Tibial artery (tissue), 4 donors: ENCODE measurements at regions not wholly inside any gene's neighbourhood (a gene's known extent, or its start where the extent isn't known, plus 50 kb on each side); places are given as distances from the start of the nearest gene placed in this dataset.

ENCODE experiments used
- DNase-seq, 2 donors: peaks; one replicate each; pipeline ENCODE4 v3.0.0-alpha.2; 2019
- H3K27ac ChIP-seq, 2 donors: fragments of 200-600 bp; sonication (generic) in 1 of 2; 1 replicate in 1 of 2; 2 replicates in 1 of 2; pipeline ENCODE4 v1.5.1; 2018 to 2019; ENCODE audit warnings: mild to moderate bottlenecking in 1 of 2
- H3K27me3 ChIP-seq, 2 donors: fragments of 200-600 bp; sonication (generic) in 1 of 2; one replicate each; pipeline versions ENCODE4 v1.5.1 to v1.6.0; 2016 to 2019
- H3K36me3 ChIP-seq, 3 donors: fragments of 200-600 bp; sonication (generic) in 2 of 3; one replicate each; pipeline ENCODE4 v1.5.1; 2016 to 2019; ENCODE audit warnings: mild to moderate bottlenecking in 2 of 3
- H3K4me1 ChIP-seq, 4 donors: fragments of 200-600 bp; sonication (generic) in 2 of 4; 1 replicate in 3 of 4; 2 replicates in 1 of 4; pipeline ENCODE4 v1.5.1; 2016 to 2019
- H3K4me3 ChIP-seq, 2 donors: fragments of 200-600 bp; sonication (generic) in 1 of 2; 1 replicate in 1 of 2; 2 replicates in 1 of 2; pipeline ENCODE4 v1.5.1; 2018 to 2019; ENCODE audit warnings: mild to moderate bottlenecking in 2 of 2
- H3K9me3 ChIP-seq, 3 donors: fragments of 200-600 bp; sonication (generic) in 1 of 3; one replicate each; pipeline ENCODE4 v1.5.1; 2016 to 2019
- CTCF ChIP-seq, 2 experiments: fragments of 200-600 bp in 1 of 2; fragments of 450-650 bp in 1 of 2; IDR thresholded peaks; one replicate each; pipeline ENCODE4 v1.5.1; 2017 to 2019; ENCODE audit warnings: antibody characterized with exemption in 2 of 2, mild to moderate bottlenecking in 1 of 2, moderate library complexity in 1 of 2
- intact Hi-C: fragments of 100-400 bp; cut with DNase I; formaldehyde crosslinking; loops from one replicate; pipeline ENCODE4 v1.15.0; 2023; ENCODE audit warnings: low total_unique reads

DNA sequence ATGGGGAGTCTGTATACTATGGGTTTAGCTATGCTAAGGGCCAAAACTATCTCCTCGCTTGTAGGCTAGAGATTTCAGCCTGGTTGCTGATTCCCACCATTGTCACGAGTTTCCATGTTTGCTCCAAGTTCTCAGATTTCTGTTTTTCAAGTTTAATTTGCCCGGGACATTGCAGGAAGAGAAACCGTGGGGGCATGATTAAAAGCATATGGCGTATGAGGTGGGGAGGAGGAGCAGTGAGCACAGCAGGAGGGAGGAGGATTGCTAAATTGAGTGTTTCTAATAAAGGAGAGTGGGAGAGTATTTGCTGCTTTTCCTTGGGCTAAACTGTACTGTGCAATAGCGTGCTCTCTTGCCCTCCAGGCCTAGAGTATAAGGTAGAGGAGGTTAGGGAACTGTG, 558.4 kb downstream of the METTL15 start:
- no peak for DNase-seq
- intact Hi-C loops, result no loop called here
- Histone ChIP-seq H3K36me3 (no peaks in the 10 kb centered on the region), H3K9me3 (no peaks in the 10 kb centered on the region), H3K27me3 (no peaks in the 10 kb centered on the region), H3K4me3 (no peak overlapping the region), H3K27ac (no peak overlapping the region), H3K4me1 (no peaks in the 10 kb centered on the region)
- no peak for TF ChIP-seq CTCF (IDR thresholded peaks at IDR 0.05)

- intact Hi-C loops, result no loop called here
Measured at GRCh38 chr11:28659716-28660348, 551.6 kb downstream of the METTL15 start.

DNA sequence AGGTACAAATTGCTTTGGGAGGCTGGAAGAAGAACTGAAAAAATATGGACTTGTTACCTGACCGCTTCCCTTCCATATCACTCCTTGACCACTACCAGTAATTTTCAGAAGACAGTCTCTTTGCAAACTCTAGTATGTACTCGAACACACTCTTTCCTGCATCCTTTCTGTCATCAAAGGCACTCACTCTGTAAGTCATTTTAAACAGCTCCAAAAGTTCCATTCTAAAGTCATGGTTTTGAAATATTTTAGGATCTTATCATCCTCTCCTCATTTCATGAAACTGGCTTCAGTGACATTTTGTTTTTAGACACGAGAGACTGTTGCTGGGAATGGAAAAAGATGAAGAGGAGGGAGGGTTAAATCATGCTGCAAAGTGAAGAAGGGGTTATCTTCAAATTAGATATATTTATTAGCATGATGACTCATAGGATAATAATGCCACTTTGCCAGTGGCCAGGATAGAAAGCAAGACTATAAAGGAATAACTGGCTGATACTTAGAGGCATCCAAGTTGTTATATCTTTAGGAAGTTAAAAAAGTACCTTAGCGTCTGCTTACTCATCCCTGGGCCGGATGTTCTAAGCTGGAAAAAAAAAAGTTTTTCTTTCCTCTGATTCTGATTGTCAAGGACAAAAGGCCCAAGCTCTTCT, 549.3 kb downstream of the METTL15 start:
- intact Hi-C loops, result no loop called here
- H3K27ac ChIP-seq, result no peak overlapping the region
- H3K4me1 ChIP-seq, result no peaks in the 10 kb centered on the region
- no peaks in the 10 kb centered on the region for H3K9me3 ChIP-seq
- no peak for DNase-seq
- H3K27me3 ChIP-seq, result no peaks in the 10 kb centered on the region
- no peaks in the 10 kb centered on the region for H3K36me3 ChIP-seq
- no peak for TF ChIP-seq CTCF (IDR thresholded peaks at IDR 0.05)
- H3K4me3 ChIP-seq, result no peak overlapping the region

More at GRCh38 chr11:28659716-28660348, 551.6 kb downstream of the METTL15 start:
- Histone ChIP-seq H3K4me3 (no peak overlapping the region), H3K9me3 (no peaks in the 10 kb centered on the region), H3K4me1 (no peaks in the 10 kb centered on the region), H3K36me3 (no peaks in the 10 kb centered on the region), H3K27ac (no peak overlapping the region), H3K27me3 (no peaks in the 10 kb centered on the region)
- no peak for DNase-seq
- TF ChIP-seq CTCF (IDR thresholded peaks at IDR 0.05), result no peak

DNA sequence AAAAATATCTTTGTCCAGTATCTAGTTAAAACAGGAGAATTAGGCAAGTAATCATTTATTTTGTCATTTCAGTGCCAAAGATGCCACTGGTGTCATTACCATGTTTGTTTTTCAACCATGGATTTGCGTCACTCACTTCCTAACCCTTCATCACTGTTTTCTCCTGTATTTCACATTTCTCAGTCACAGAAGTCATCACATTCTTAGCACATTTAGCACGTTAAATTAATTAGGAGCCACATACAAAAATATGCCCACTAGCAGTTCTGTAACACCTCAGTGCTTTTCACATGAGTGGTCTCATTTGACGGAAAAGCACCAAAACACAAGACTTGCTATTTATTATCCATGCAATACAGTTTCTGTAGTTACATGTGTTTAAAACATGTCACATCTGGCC, 546.0 kb downstream of the METTL15 start:
- no peak for DNase-seq
- Histone ChIP-seq H3K27ac (no peak overlapping the region), H3K27me3 (no peaks in the 10 kb centered on the region), H3K36me3 (no peaks in the 10 kb centered on the region), H3K9me3 (no peaks in the 10 kb centered on the region), H3K4me1 (no peaks in the 10 kb centered on the region), H3K4me3 (no peak overlapping the region)
- intact Hi-C loops, result no loop called here
- TF ChIP-seq CTCF (IDR thresholded peaks at IDR 0.05), result no peak

- Histone ChIP-seq H3K27me3 (no peaks in the 10 kb centered on the region), H3K4me3 (no peak overlapping the region), H3K9me3 (no peaks in the 10 kb centered on the region), H3K27ac (no peak overlapping the region), H3K36me3 (no peaks in the 10 kb centered on the region), H3K4me1 (no peaks in the 10 kb centered on the region)
- DNase-seq, result no peak
- no peak for TF ChIP-seq CTCF (IDR thresholded peaks at IDR 0.05)
- intact Hi-C loops, result no loop called here
Measured at GRCh38 chr11:28649922-28650321, 541.7 kb downstream of the METTL15 start.
